Endodermal cell (in vitro differentiated cells): ENCODE measurements at regions not wholly inside any gene's neighbourhood (a gene's known extent, or its start where the extent isn't known, plus 50 kb on each side); places are given as distances from the start of the nearest gene placed in this dataset.

ENCODE experiments used
- DNase-seq: peaks from one replicate; pipeline ENCODE4 v3.0.0-alpha.2; 2017
- H3K27ac ChIP-seq: 2 replicates; pipeline ENCODE4 v1.5.1; 2013; ENCODE audit warnings: mild to moderate bottlenecking, low read depth, low read length, moderate library complexity
- H3K27me3 ChIP-seq: 2 replicates; pipeline ENCODE4 v1.6.1; 2013; ENCODE audit warnings: mild to moderate bottlenecking, low read length, moderate library complexity; ENCODE audit not compliant: insufficient read depth, control insufficient read depth, poor library complexity, severe bottlenecking
- H3K36me3 ChIP-seq: 2 replicates; pipeline ENCODE4 v1.7.0; 2013; ENCODE audit warnings: mild to moderate bottlenecking, low read length, moderate library complexity; ENCODE audit not compliant: control insufficient read depth, insufficient read depth
- H3K4me1 ChIP-seq: one replicate; pipeline ENCODE4 v1.7.0; 2013; ENCODE audit warnings: low read length; ENCODE audit not compliant: control insufficient read depth, insufficient read depth
- H3K4me3 ChIP-seq: 2 replicates; pipeline ENCODE4 v1.5.1; 2013; ENCODE audit warnings: mild to moderate bottlenecking, low read length, moderate library complexity
- H3K9ac ChIP-seq: 2 replicates; pipeline ENCODE4 v1.6.1; 2013; ENCODE audit warnings: mild to moderate bottlenecking, low read length, moderate library complexity; ENCODE audit not compliant: poor library complexity, severe bottlenecking; ENCODE audit errors: extremely low read depth
- H3K9me3 ChIP-seq: 2 replicates; pipeline ENCODE4 v1.6.1; 2013; ENCODE audit warnings: mild to moderate bottlenecking, low read length, moderate library complexity; ENCODE audit not compliant: control insufficient read depth
- H3K27ac Mint-ChIP-seq: 2 replicates; pipeline ENCODE4 v1.8.0; 2020; ENCODE audit warnings: mixed read lengths
- H3K27me3 Mint-ChIP-seq: 2 replicates; pipeline ENCODE4 v1.8.0; 2021; ENCODE audit warnings: mild to moderate bottlenecking, mixed read lengths; ENCODE audit not compliant: insufficient read depth
- H3K36me3 Mint-ChIP-seq: 2 replicates; pipeline ENCODE4 v1.8.0; 2020; ENCODE audit warnings: low read depth, mixed read lengths
- H3K4me1 Mint-ChIP-seq: 2 replicates; pipeline ENCODE4 v1.8.0; 2020; ENCODE audit warnings: mixed read lengths
- H3K4me3 Mint-ChIP-seq: 2 replicates; pipeline ENCODE4 v1.8.0; 2020; ENCODE audit warnings: mild to moderate bottlenecking, moderate library complexity, mixed read lengths
- H3K9me3 Mint-ChIP-seq: 2 replicates; pipeline ENCODE4 v1.8.0; 2020; ENCODE audit warnings: mild to moderate bottlenecking, mixed read lengths
- WGBS, 2 experiments: methylation state at CpG; one replicate each; pipeline versions ENCODE4 v1.1.5 to v1.1.7; 2013; ENCODE audit warnings: missing lambda C conversion rate in 2 of 2, mixed read lengths in 1 of 2; ENCODE audit not compliant: insufficient coverage in 1 of 2, insufficient read length in 1 of 2; 5-methylcytosine and 5-hydroxymethylcytosine counted together
- TF ChIP-seq, protein P1 (sequence below): fragments of 200-600 bp; sonication (generic); conservative IDR thresholded peaks from 2 replicates; pipeline ENCODE4 v1.5.0; 2021; ENCODE audit warnings: antibody characterized with exemption, mild to moderate bottlenecking

GRCh38 chr2:160925956-160926355 lies 234.3 kb upstream of the TANK start:
- Mint-ChIP-seq H3K9me3 (no peaks in the 10 kb centered on the region), H3K36me3 (no peaks in the 10 kb centered on the region), H3K4me1 (peaks cover 2% of the 10 kb centered on the region), H3K27me3 (no peaks in the 10 kb centered on the region), H3K27ac (no peak overlapping the region), H3K4me3 (no peak overlapping the region)
- Histone ChIP-seq H3K27ac (no peak overlapping the region), H3K4me1 (no peaks in the 10 kb centered on the region), H3K9me3 (no peaks in the 10 kb centered on the region), H3K36me3 (no peaks in the 10 kb centered on the region), H3K9ac (no peak overlapping the region), H3K27me3 (no peaks in the 10 kb centered on the region), H3K4me3 (no peak overlapping the region)
- no peak for DNase-seq
- 92 to 93% methylated on average over 1 of the region's 1 CpG for WGBS, 2 experiments
- TF ChIP-seq, protein P1, sequence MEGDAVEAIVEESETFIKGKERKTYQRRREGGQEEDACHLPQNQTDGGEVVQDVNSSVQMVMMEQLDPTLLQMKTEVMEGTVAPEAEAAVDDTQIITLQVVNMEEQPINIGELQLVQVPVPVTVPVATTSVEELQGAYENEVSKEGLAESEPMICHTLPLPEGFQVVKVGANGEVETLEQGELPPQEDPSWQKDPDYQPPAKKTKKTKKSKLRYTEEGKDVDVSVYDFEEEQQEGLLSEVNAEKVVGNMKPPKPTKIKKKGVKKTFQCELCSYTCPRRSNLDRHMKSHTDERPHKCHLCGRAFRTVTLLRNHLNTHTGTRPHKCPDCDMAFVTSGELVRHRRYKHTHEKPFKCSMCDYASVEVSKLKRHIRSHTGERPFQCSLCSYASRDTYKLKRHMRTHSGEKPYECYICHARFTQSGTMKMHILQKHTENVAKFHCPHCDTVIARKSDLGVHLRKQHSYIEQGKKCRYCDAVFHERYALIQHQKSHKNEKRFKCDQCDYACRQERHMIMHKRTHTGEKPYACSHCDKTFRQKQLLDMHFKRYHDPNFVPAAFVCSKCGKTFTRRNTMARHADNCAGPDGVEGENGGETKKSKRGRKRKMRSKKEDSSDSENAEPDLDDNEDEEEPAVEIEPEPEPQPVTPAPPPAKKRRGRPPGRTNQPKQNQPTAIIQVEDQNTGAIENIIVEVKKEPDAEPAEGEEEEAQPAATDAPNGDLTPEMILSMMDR, result no peak

- DNase-seq, result no peak
- no peak overlapping the region for H3K4me3 ChIP-seq
- H3K27ac ChIP-seq, result no peak overlapping the region
- H3K4me3 Mint-ChIP-seq, result no peak overlapping the region
- H3K9me3 Mint-ChIP-seq, result no peaks in the 10 kb centered on the region
- H3K9ac ChIP-seq, result no peak overlapping the region
- no peaks in the 10 kb centered on the region for H3K4me1 ChIP-seq
- H3K4me1 Mint-ChIP-seq, result no peaks in the 10 kb centered on the region
- TF ChIP-seq, protein P1, result no peak
- H3K27me3 ChIP-seq, result no peaks in the 10 kb centered on the region
- H3K9me3 ChIP-seq, result no peaks in the 10 kb centered on the region
- H3K36me3 Mint-ChIP-seq, result no peaks in the 10 kb centered on the region
- H3K36me3 ChIP-seq, result no peaks in the 10 kb centered on the region
- H3K27ac Mint-ChIP-seq, result no peak overlapping the region
- WGBS, 2 experiments, result 48 to 67% methylated on average over 1 to 2 of the region's 2 CpGs
- no peaks in the 10 kb centered on the region for H3K27me3 Mint-ChIP-seq
Measured at GRCh38 chr2:160927324-160927723, 232.9 kb upstream of the TANK start.

GRCh38 chr2:160928854-160929301 lies 231.3 kb upstream of the TANK start:
- no peaks in the 10 kb centered on the region for H3K9me3 Mint-ChIP-seq
- no peak overlapping the region for H3K27ac Mint-ChIP-seq
- WGBS, 2 experiments, result 88% methylated on average over 2 of the region's 2 CpGs; no CpG with 5 or more reads in 1 of the 2 experiments
- Histone ChIP-seq H3K9me3 (no peaks in the 10 kb centered on the region), H3K27ac (no peak overlapping the region), H3K4me1 (no peaks in the 10 kb centered on the region), H3K36me3 (no peaks in the 10 kb centered on the region), H3K9ac (no peak overlapping the region), H3K27me3 (no peaks in the 10 kb centered on the region), H3K4me3 (no peak overlapping the region)
- no peaks in the 10 kb centered on the region for H3K36me3 Mint-ChIP-seq
- H3K27me3 Mint-ChIP-seq, result no peaks in the 10 kb centered on the region
- TF ChIP-seq, protein P1, result no peak
- H3K4me1 Mint-ChIP-seq, result peaks cover 4% of the 10 kb centered on the region
- no peak overlapping the region for H3K4me3 Mint-ChIP-seq
- no peak for DNase-seq
